ENCODE measurements at regions not wholly inside any gene's neighbourhood (a gene's known extent, or its start where the extent isn't known, plus 50 kb on each side); places are given as distances from the start of the nearest gene placed in this dataset.

- no peak for DNase-seq
These were observed 525.9 kb downstream of the FGF9 start for GRCh38 chr13:22196777-22197176.

GRCh38 chr13:22198001-22198400, 527.1 kb downstream of the FGF9 start:
- DNase-seq: no peak

GRCh38 chr13:22198641-22199217, 527.9 kb downstream of the FGF9 start:
- no peak for DNase-seq

- no peak for DNase-seq
These were observed 529.6 kb downstream of the FGF9 start for GRCh38 chr13:22200440-22200839.

- no peak for DNase-seq
These were observed 530.6 kb downstream of the FGF9 start for GRCh38 chr13:22201375-22201925.

GRCh38 chr13:22210134-22210930, 539.5 kb downstream of the FGF9 start:
- peak; percentile 62 for DNase-seq

GRCh38 chr13:22211876-22212275, 541.0 kb downstream of the FGF9 start:
- no peak for DNase-seq

GRCh38 chr13:22212576-22212975, 541.7 kb downstream of the FGF9 start:
- DNase-seq: no peak

GRCh38 chr13:22214184-22214583, 543.3 kb downstream of the FGF9 start:
- no peak for DNase-seq

- DNase-seq: no peak
These were observed 547.9 kb downstream of the FGF9 start for GRCh38 chr13:22218797-22219196.

- DNase-seq: no peak
These were observed 548.8 kb downstream of the FGF9 start for GRCh38 chr13:22219709-22220108.

GRCh38 chr13:22220151-22221135, 549.6 kb downstream of the FGF9 start:
- DNase-seq: no peak

GRCh38 chr13:22223411-22223810, 552.5 kb downstream of the FGF9 start:
- DNase-seq: no peak

- no peak for DNase-seq
These were observed 555.2 kb downstream of the FGF9 start for GRCh38 chr13:22226086-22226485.

- no peak for DNase-seq
These were observed 557.0 kb downstream of the FGF9 start for GRCh38 chr13:22227895-22228294.

GRCh38 chr13:22229916-22230315, 559.0 kb downstream of the FGF9 start:
- no peak for DNase-seq

- no peak for DNase-seq
These were observed 561.3 kb downstream of the FGF9 start for GRCh38 chr13:22232186-22232585.

GRCh38 chr13:22235285-22235949, 564.5 kb downstream of the FGF9 start:
- peak; percentile 92 for DNase-seq

GRCh38 chr13:22235950-22236290, 565.0 kb downstream of the FGF9 start:
- no peak for DNase-seq

GRCh38 chr13:22238269-22238668, 567.4 kb downstream of the FGF9 start:
- DNase-seq: no peak

- DNase-seq: no peak
These were observed 569.8 kb downstream of the FGF9 start for GRCh38 chr13:22240716-22241115.

GRCh38 chr13:22243469-22244163, 572.7 kb downstream of the FGF9 start:
- DNase-seq: no peak
